ENCODE measurements at regions not wholly inside any gene's neighbourhood (a gene's known extent, or its start where the extent isn't known, plus 50 kb on each side); places are given as distances from the start of the nearest gene placed in this dataset.

DNA sequence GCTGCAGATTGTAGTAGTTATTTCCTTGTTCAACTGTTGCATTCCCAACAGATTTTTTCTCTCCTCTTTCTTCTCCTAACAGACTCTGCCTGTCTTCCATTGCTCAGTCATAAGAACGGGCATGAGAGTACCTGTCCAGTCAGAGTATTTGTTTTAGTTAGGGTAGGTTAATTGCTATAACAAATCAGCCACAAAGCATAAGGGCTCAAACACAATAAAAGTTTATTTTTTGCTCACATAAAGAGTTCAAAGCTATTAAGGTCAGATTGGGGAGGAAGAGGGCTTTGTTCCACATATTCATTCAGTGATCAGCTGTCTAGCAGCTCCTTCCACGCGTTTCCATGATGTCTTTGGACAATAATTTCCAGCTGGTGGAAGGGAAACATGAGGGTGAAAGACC is 92.8 kb upstream of the PLXNC1 start:
- TF ChIP-seq, protein P1, sequence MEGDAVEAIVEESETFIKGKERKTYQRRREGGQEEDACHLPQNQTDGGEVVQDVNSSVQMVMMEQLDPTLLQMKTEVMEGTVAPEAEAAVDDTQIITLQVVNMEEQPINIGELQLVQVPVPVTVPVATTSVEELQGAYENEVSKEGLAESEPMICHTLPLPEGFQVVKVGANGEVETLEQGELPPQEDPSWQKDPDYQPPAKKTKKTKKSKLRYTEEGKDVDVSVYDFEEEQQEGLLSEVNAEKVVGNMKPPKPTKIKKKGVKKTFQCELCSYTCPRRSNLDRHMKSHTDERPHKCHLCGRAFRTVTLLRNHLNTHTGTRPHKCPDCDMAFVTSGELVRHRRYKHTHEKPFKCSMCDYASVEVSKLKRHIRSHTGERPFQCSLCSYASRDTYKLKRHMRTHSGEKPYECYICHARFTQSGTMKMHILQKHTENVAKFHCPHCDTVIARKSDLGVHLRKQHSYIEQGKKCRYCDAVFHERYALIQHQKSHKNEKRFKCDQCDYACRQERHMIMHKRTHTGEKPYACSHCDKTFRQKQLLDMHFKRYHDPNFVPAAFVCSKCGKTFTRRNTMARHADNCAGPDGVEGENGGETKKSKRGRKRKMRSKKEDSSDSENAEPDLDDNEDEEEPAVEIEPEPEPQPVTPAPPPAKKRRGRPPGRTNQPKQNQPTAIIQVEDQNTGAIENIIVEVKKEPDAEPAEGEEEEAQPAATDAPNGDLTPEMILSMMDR (IDR thresholded peaks at IDR 0.05), result no peak
- TF ChIP-seq POLR2A (IDR thresholded peaks at IDR 0.05), result no peak

All from thyroid gland (tissue), 4 donors.